CD4-positive, alpha-beta T cell treated with Interleukin-15 for 1 hour (primary cell): ENCODE measurements at regions not wholly inside any gene's neighbourhood (a gene's known extent, or its start where the extent isn't known, plus 50 kb on each side); places are given as distances from the start of the nearest gene placed in this dataset.
"Not testable (repeated sequence)": the region's sequence is repeated elsewhere in the genome, so short reads cannot be mapped to it uniquely, and the experiment has no call there.

Source experiments
- DNase-seq: peaks from one replicate; pipeline ENCODE4 v3.0.0-alpha.2; 2020

DNA sequence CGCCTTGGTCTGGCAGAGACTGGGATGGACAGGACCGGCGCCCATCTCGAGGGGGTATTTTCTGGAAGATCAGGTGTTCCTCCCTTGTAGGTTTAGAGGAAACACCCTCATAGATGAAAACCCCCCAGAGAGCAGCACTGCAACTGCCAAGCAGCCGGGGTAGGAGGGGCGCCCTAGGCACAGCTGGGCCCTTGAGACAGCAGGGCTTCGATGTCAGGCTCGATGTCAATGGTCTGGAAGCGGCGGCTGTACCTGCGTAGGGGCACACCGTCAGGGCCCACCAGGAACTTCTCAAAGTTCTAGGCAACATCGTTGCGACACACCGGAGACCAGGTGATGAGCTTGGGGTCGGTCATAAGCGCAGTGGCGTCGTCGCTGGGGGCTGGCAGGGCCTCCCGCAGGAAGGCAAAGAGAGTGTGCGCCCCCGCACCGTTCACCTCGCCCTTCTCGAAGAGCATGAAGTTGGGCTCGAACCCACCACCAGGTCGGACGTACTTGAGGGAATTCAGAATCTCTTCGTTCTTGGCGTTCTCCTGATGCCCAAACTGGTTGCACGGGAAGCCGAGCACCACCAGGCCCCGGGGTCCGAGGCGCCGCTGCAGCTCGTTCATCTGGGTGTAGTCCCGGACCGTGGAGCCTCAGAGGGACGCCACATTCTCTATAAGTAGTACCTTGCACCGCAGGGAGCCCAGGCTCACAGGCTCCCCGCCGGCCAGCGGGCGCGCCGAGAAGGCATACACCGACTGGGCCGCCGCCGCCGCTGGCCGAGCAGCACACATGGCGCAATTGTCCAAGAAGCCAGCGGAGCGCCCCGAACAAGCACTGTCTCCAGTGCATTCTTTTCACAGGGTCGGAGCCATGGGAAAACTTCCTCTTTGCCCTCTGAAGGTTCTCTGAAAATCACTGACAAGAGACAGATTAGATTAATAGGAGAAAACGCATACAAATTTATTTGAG, 59.0 kb upstream of the ATXN3L start:
- DNase-seq = peak; percentile 19

- no peak for DNase-seq
Observed at GRCh38 chrX:13377550-13377934, 57.7 kb upstream of the ATXN3L start.

GRCh38 chrX:13376857-13377549, 57.1 kb upstream of the ATXN3L start:
- no peak for DNase-seq

DNA sequence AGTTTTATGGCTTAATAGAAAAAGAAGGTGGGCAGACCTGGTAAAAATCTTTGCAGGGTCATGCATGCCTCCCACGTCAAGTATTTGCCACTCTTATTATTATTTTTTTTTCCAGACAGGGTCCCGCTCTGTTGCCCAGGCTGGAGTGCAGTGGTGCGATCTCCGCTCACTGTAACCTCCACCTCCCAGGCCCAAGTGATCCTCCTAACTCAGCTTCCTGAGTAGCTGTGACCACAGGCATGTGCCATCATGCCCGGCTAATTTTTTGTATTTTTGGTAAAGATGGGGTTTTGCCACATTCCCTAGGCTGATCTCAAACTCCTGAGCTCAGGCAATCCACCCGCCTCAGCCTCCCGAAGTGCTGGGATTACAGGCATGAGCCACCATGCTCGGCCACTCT, 55.7 kb upstream of the ATXN3L start:
- not testable (repeated sequence) for DNase-seq

- DNase-seq = no peak
Observed at GRCh38 chrX:13374364-13374763, 54.5 kb upstream of the ATXN3L start.

GRCh38 chrX:13373431-13374187, 53.8 kb upstream of the ATXN3L start:
- DNase-seq = no peak

GRCh38 chrX:13373027-13373426, 53.2 kb upstream of the ATXN3L start:
- no peak for DNase-seq

DNA sequence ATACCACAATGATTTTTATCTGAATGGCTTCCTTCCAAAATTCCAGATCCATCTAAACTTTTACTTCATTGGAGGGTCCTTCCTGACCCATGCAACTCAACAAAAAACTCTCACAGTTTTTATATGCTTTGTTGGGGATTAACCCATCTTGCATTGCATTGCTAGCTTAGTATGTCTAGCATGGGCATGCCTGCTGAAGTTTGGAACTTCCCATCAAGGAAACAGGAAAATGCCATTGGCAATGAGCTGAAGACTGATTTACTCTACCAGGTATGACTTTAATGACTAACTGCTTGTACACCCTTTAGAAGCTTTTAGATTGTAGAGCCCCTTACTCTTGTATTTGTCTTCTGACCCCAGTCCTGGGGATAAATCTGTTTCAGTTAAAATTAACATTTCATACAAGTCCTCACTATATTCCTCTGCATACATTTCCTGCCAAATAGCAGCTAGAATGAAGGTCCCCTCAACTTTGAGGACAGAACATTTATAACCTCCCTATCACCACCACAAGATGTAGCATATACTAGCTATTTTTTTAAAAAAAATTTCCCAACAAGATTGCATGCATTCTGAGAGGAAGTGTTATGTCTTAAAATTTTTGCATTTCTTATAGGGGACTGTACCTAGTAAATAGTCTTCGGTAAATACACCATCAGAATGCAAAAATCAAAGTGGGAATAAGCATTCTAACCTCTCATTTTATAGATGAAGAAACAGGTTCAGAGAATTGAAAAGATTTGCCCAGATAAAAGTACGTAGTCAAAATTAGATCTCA, 52.5 kb upstream of the ATXN3L start:
- DNase-seq = no peak

DNA sequence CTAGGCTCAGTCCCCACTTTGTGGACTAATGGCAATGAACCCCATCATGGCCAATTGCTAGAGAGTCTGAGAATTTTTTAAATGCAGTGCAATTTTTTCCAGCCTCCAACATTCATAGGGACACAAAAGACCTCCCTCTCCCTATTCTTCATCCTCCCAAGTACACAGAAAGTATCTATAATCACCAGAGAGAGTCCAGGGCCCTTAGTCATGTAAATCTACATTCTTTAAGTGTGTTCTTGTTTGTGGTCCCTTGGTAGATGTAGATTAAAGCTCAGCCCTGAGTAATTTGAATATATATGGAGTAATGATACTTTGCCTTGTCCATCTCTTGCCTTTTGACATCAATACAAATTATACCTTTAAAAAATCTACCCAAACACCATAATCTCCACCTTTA, 51.3 kb upstream of the ATXN3L start:
- no peak for DNase-seq

- DNase-seq = no peak
Observed at GRCh38 chrX:13370713-13371112, 50.9 kb upstream of the ATXN3L start.
